ENCODE measurements at regions not wholly inside any gene's neighbourhood (a gene's known extent, or its start where the extent isn't known, plus 50 kb on each side); places are given as distances from the start of the nearest gene placed in this dataset.

- no peak for DNase-seq (ENCODE audit: low read depth)
Measured at GRCh38 chr11:45554230-45554967, 111.0 kb downstream of the CHST1 start.

DNA sequence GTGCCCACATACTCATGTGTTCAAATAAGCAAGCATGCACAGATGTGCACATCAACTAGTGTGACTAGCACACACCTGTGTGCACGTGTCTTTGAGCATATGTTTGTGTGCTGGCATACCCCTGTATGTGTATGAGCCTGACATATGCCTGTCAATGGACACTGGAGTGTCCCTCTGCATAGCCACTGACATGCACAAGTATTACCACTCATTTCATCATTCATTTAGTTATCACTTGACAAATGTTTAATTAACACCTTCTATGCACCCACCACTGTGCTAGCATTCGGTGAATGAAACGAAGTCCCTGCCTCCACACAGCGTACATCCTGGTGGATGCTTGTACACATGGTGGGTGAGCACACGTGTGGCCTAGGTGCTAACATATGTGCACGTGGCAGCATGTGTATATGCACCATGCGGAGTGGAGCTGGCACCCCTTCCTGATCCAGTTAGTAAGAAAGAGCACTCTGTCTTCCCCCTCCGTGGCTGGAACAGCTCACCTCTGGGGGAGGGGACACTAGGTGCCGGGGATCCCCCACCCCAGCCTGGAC, 112.0 kb downstream of the CHST1 start:
- DNase-seq (ENCODE audit: low read depth) = no peak

- no peak for DNase-seq (ENCODE audit: low read depth)
Measured at GRCh38 chr11:45551191-45551713, 114.2 kb downstream of the CHST1 start.

DNA sequence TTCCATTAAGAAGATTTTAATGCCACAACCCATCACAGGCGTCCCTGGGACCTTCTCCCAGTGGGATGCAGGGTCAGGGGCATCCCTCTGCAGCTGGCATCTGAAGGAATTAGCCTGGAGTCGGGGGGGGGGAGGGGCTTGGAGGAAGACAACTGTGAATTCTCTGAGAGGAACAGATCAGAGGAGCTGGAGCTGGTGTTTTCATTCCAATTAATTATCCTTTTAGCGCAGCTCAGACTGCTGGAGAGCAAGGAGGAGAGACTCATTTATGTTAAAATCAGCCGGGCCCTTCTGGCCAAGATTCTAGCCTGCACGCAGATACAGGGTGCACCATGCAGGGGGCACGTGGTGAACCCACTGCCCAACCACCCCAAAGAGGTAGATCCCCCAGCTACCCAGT, 116.2 kb downstream of the CHST1 start:
- no peak for DNase-seq (ENCODE audit: low read depth)

GRCh38 chr11:45546366-45546765, 119.1 kb downstream of the CHST1 start:
- no peak for DNase-seq (ENCODE audit: low read depth)

DNA sequence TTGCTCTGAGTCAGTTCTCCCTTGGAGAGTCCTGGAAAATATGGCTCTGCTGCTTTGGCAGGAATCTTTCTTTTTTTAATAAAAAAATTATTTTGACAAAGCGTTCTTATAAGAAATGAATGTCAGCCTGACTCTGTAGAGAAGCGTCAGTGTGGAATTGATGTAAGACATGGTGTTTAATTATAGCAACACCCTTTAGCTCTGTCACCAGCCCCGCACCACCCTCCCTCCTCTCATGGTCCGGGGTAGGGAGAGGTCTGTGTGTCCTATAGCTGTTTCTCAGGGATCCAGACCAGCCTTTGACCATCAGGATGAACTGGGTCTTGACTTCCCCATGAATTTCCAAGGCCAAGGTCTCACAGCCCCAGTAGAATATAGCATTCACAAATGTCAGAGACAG, 120.6 kb downstream of the CHST1 start:
- DNase-seq (ENCODE audit: low read depth) = no peak

DNA sequence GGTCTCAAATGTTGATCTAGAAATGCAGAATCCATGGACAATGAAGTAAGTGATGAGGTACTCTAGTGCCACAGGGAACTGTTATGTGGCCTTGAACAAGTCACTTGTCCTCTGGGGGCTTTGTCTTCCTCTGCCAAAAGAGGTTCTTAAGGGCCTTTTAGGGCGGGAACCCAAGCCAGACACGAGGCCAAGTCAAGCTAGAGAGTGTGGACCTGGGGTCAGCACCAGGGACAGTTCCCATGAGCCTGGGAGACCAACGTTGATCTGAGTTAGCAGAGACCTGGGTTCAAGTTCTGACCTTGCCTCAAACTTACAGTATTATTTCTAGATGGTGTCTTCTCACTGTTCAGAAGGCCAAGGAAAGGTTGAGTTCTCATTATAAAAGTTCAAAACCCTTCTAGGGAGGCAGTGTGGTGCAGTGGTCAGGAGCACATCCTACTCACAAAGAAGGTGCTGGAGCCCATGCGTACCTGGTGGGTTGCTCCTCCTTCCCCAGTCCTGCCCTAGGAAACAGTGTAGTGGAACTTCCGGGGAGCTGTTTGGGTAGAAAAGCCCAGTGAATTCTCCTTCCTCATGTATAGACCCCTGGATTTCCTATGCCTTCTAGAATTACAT, 121.5 kb downstream of the CHST1 start:
- DNase-seq (ENCODE audit: low read depth) = no peak

DNA sequence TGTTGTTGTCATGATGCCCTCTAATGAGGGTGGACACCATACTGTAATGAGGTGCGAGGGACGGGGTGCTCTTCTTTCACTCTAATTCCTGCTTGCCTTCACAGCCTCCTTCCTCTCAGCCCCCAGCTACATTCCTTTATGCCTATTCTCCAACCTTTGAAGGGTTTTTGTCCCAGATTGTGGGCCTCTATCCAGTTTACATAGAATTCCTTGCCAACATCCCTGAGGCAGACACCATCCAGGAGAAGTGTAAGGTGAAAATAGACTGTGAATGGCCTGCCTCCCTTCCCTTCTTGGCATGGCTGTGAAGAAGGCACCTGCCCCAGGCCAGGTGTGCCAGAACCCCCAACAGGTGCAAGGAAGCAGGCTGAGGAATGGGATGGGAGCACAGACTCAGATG, 122.3 kb downstream of the CHST1 start:
- DNase-seq (ENCODE audit: low read depth) = no peak

GRCh38 chr11:45541693-45542434, 123.6 kb downstream of the CHST1 start:
- DNase-seq (ENCODE audit: low read depth) = no peak

- no peak for DNase-seq (ENCODE audit: low read depth)
Measured at GRCh38 chr11:45538939-45539338, 126.5 kb downstream of the CHST1 start.

GRCh38 chr11:45538363-45538762, 127.1 kb downstream of the CHST1 start:
- no peak for DNase-seq (ENCODE audit: low read depth)

GRCh38 chr11:45537614-45538013, 127.8 kb downstream of the CHST1 start:
- no peak for DNase-seq (ENCODE audit: low read depth)

GRCh38 chr11:45535033-45535432, 130.4 kb downstream of the CHST1 start:
- DNase-seq (ENCODE audit: low read depth) = no peak

GRCh38 chr11:45534132-45534531, 131.3 kb downstream of the CHST1 start:
- DNase-seq (ENCODE audit: low read depth) = no peak

DNA sequence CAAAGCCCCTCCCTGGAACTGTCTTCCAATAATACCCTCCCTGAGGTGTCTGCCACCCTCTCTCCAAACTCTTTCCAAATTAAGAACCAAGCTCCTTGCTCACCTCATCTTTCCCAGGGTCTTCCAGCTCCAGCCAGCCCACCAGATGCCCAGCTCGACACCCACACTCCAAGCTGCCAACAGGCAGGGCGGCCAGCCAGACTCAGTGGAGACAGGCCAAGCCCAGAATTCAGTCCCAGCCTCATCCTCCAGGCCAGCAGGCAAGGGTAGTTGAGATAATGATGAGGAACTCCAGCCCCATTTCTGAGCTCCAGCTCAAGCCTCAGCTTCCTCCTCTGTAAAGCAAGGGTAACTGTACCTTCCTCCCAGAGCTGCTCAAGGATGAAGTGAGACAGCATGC, 132.9 kb downstream of the CHST1 start:
- no peak for DNase-seq (ENCODE audit: low read depth)

DNA sequence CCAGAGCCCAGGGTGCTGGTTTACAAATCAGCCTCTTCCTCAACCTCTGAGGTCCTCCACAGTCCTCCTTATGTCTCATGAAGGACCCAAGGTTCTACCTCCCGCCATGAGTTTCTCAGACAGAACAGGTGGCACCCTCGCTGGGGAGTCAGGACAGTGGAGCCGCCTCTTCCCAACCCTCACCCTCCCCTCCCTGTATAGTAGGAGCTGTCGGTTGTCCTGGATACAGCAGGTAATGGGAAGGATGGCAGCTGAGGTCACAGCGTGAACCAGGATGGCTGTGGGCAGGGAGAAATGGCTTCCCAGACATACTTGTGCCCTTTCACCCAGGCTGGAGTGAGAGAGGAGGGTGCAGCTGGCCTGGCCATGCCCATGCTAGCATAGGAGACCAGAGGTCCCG, 134.6 kb downstream of the CHST1 start:
- DNase-seq (ENCODE audit: low read depth) = no peak

DNA sequence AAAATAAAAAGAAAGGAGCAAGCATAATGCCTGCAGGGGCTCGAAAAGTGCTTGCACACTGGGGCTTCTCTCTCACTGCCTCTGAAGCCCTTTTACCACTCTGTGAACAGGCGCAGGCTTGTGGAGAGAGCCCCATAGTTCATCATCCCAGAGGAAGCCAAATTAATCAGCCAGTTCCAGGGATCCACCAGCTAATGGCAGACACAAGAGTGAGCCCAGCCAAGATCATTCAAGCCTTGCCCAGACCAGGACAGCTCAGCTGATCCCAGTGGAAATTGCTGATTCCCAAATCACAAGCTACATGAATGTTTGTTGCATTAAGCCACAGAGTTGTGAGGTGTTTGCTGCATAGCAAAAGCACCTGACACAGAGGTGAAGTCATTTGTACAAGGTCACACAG, 135.3 kb downstream of the CHST1 start:
- DNase-seq (ENCODE audit: low read depth) = no peak

- no peak for DNase-seq (ENCODE audit: low read depth)
Measured at GRCh38 chr11:45528435-45528834, 137.0 kb downstream of the CHST1 start.

DNA sequence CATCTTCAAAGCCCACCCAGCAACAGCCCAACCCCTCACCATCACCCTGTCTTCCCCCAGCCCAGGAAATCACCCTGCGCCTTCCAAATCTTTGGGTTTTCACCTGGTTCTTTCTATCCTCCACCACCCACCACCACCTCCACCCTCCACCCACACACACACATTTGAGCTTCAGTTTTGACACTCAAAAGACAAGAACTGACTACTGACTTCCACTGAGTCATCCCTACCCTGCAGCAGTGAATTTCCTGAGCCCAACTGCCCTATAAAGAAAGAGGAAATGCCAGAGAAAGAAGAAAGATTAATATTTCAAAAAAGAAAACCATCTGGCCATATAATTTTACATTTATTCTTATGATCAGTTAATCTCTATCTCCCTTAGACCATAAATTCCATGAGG, 137.5 kb downstream of the CHST1 start:
- DNase-seq (ENCODE audit: low read depth) = no peak

DNA sequence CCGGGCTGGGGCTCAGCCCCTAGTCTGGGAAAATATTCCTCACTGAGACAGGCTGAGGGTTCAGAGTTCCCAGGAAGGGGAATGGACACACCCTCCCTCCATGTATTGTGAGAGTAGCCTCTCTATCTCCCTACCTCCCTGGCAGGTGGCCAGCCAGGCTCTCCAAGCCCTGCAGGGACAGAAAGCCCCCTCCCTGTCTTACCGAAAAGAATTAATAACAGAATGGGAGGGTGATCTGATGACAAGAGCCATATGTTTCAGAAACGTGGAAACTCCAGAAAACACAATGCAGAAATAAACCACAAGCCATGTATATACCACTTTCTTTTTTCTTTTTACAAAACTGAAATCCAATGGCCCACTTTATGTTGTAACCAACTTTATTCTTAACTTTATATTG, 140.0 kb downstream of the CHST1 start:
- DNase-seq (ENCODE audit: low read depth) = no peak

DNA sequence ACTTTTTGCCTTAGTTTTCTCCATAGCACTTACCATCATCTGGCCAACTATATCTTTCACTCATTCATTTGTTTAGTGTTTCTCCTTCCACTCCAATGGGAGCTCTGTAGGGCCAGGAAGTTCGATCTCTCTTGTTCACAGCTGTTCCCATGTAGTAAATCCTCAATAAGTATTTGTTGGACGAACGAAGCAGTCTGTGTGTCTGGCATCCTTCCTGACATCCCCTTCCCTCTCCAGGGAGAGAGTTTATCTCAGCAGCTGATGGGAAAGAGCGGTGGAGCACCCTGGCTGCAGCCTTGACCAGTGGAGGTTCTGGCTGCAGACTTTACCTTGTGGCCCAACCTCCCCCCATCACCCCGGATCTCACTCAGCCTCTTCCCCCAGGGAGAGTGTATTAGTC, 141.7 kb downstream of the CHST1 start:
- no peak for DNase-seq (ENCODE audit: low read depth)

DNA sequence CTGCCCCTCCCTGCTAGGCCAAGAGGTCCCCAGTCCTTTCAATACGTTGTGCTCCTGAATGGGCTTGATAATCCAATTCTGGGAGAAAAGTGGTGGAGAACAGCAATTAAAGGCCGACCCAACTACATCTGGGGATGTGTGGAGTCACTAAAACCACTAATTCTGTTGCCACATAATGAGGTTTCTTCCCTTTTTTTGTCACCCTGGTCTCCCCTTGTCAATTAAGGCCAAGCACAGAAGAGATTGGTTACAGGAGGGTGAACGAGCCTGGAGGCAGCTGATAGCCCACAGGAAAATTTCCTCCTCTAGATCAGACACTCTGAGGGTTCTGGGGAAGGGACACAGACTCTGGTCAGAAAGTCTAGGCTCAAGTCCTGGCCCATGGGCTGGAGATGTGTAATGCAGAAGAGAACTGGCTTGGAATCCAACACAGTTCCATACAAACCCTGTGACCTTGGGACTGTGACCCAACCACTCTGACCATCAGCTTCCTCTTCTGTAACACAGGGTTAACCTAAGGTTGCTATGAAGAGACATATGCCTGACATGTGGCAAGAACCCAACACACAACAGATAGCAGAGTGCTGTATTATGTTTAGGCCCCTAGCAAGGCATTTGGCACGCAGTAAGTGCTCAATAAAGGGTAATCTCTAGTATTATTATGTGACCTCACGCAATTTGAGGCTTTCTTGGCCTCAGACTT, 146.4 kb downstream of the CHST1 start:
- no peak for DNase-seq (ENCODE audit: low read depth)
